DOHH2 (cell line): ENCODE measurements at regions not wholly inside any gene's neighbourhood (a gene's known extent, or its start where the extent isn't known, plus 50 kb on each side); places are given as distances from the start of the nearest gene placed in this dataset.
"Not testable (repeated sequence)": the region's sequence is repeated elsewhere in the genome, so short reads cannot be mapped to it uniquely, and the experiment has no call there.

Source experiments
- CTCF ChIP-seq: fragments of 200-600 bp; sonication (generic); IDR thresholded peaks from one replicate; pipeline ENCODE4 v1.5.1; 2014; ENCODE audit warnings: antibody characterized with exemption, mild to moderate bottlenecking, low read depth, low read length; ENCODE audit not compliant: poor library complexity, severe bottlenecking
- EZH2phosphoT487 ChIP-seq: fragments of 200-600 bp; sonication (generic); IDR thresholded peaks from 2 replicates; pipeline ENCODE4 v1.6.1; 2017; ENCODE audit warnings: borderline replicate concordance, mild to moderate bottlenecking, antibody characterized with exemption, low read length, moderate library complexity, mixed read lengths

DNA sequence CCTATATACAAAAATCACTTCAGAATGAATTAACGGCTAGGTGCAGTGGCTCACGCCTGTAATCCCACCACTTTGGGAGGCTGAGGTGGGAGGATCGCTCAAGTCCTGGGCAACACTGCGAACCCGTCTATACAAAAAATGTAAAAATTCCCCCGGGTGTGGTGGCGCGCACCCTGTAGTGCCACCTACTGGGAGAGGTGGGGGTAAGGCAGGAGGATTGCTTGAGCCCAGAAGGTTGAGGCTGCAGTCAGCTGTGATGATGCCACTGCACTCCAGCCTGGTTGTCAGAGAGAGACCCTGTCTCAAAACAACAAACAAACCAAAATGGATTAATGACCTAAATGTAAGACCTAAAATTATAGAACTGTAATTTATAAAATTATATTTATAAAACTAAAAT lies 236.2 kb downstream of the SPATA31A6 start:
- not testable (repeated sequence) for TF ChIP-seq CTCF, EZH2phosphoT487
